GM12878 (cell line): ENCODE measurements at regions not wholly inside any gene's neighbourhood (a gene's known extent, or its start where the extent isn't known, plus 50 kb on each side); places are given as distances from the start of the nearest gene placed in this dataset.

Source experiments
- ATAC-seq: fragments of 200-7000 bp; cut with Tn5 transposase; 3 replicates; pipeline ENCODE4 v1.9.1; 2020; ENCODE audit warnings: mild to moderate bottlenecking, moderate library complexity
- BruUV-seq: library from RNA; stranded (reverse); fragments of 400-500 nt; replicated peaks from 2 replicates; lab custom pipeline; 2021; lab: Mats Ljungman, UMichigan
- CTCF ChIA-PET: fragments of 300-600 bp; sonication (Branson Sonifier 250); formaldehyde crosslinking; extraction: SDS; loops from one replicate; lab custom pipeline; 2021; ENCODE audit warnings: inconsistent platforms; lab: Yijun Ruan, JAX
- POLR2A ChIA-PET: fragments of 350-600 bp; formaldehyde crosslinking; extraction: SDS; loops from one replicate; lab custom pipeline; 2021; ENCODE audit warnings: inconsistent platforms; lab: Charles Lee
- RAD21 ChIA-PET: fragments of 300-600 bp; sonication (Branson Sonifier 250); formaldehyde crosslinking; loops from one replicate; lab custom pipeline; 2023; ENCODE audit warnings: antibody characterized with exemption; ENCODE audit not compliant: unreplicated experiment; lab: Charles Lee
- SMC1A ChIA-PET: fragments of 300-600 bp; sonication (Branson Sonifier 250); formaldehyde crosslinking; loops from one replicate; lab custom pipeline; 2023; ENCODE audit not compliant: unreplicated experiment, uncharacterized antibody; lab: Charles Lee
- DNase-seq: peaks from one replicate; pipeline ENCODE4 v3.0.0-alpha.2; 2011; ENCODE audit warnings: low read depth, low spot score
- FAIRE-seq: peaks from 3 replicates; lab custom pipeline; 2011; peaks lifted over from hg19 to GRCh38; lab: Jason Lieb, UNC
- H2AFZ ChIP-seq: 2 replicates; pipeline ENCODE4 v1.6.0; 2011; ENCODE audit warnings: low read depth, low read length, control low read depth; ENCODE audit not compliant: control insufficient read depth
- H3K27ac ChIP-seq: 2 replicates; pipeline ENCODE4 v1.5.1; 2011; ENCODE audit warnings: control low read depth; ENCODE audit not compliant: control insufficient read depth, insufficient read depth
- H3K27me3 ChIP-seq, 2 experiments: replicated peaks in 1 of 2; 2 replicates each; pipeline versions ENCODE4 v1.6.0 to v1.6.1; 2011; ENCODE audit warnings: low read length in 1 of 2; ENCODE audit not compliant: control insufficient read depth in 2 of 2, insufficient read depth in 2 of 2
- H3K36me3 ChIP-seq, 2 experiments: 2 replicates each; pipeline ENCODE4 v1.5.1; 2011; ENCODE audit warnings: low read length in 1 of 2; ENCODE audit not compliant: control insufficient read depth in 2 of 2, insufficient read depth in 2 of 2
- H3K4me1 ChIP-seq: 2 replicates; pipeline ENCODE4 v1.6.1; 2011; ENCODE audit warnings: mild to moderate bottlenecking, low read length, moderate library complexity, mixed read lengths; ENCODE audit not compliant: control insufficient read depth, insufficient read depth
- H3K4me2 ChIP-seq: 2 replicates; pipeline ENCODE4 v1.6.0; 2011; ENCODE audit warnings: control low read depth; ENCODE audit not compliant: control insufficient read depth, insufficient read depth
- H3K4me3 ChIP-seq: fragments of 200-600 bp; sonication (generic); 2 replicates; pipeline ENCODE4 v1.5.1; 2016
- H3K79me2 ChIP-seq: 2 replicates; pipeline ENCODE4 v1.6.0; 2011; ENCODE audit warnings: low read length; ENCODE audit not compliant: control insufficient read depth, insufficient read depth
- H3K9ac ChIP-seq: 2 replicates; pipeline ENCODE4 v1.8.0; 2011; ENCODE audit warnings: low read length, control low read depth, mixed read lengths; ENCODE audit not compliant: control insufficient read depth, insufficient read depth
- H3K9me3 ChIP-seq: replicated peaks from 3 replicates; pipeline ENCODE4 v1.5.1; 2011; ENCODE audit warnings: mild to moderate bottlenecking, low read length; ENCODE audit not compliant: control insufficient read depth, insufficient read depth
- H4K20me1 ChIP-seq: 2 replicates; pipeline ENCODE4 v1.6.0; 2011; ENCODE audit not compliant: control insufficient read depth, insufficient read depth
- ASH2L ChIP-seq: fragments of 300-600, 200-600 bp; sonication (generic); IDR thresholded peaks from 2 replicates; pipeline ENCODE4 v1.6.1; 2017; ENCODE audit warnings: low read depth, mild to moderate bottlenecking, borderline replicate concordance
- BCL3 ChIP-seq: IDR thresholded peaks from 2 replicates; pipeline ENCODE4 v1.6.1; 2011; ENCODE audit warnings: borderline replicate concordance, low read depth, mild to moderate bottlenecking, moderate library complexity, low read length; ENCODE audit not compliant: insufficient read depth, poor library complexity, severe bottlenecking
- CBX5 ChIP-seq: sonication (generic); IDR thresholded peaks from 2 replicates; pipeline ENCODE4 v1.6.1; 2016; ENCODE audit warnings: low read depth, moderate library complexity, mild to moderate bottlenecking, inconsistent platforms
- CHD2 ChIP-seq: IDR thresholded peaks from 2 replicates; pipeline ENCODE4 v1.6.1; 2011; ENCODE audit warnings: low read depth, low read length, improper control_type of control experiment, borderline replicate concordance
- GATAD2B ChIP-seq: fragments of 450-650 bp; conservative IDR thresholded peaks from 2 replicates; pipeline ENCODE4 v1.6.1; 2017; ENCODE audit warnings: low read depth, mild to moderate bottlenecking, moderate library complexity
- NRF1 ChIP-seq: conservative IDR thresholded peaks from 2 replicates; pipeline ENCODE4 v1.6.1; 2011; ENCODE audit warnings: mild to moderate bottlenecking, low read depth, low read length, improper control_type of control experiment
- PAX8 ChIP-seq: fragments of 450-650 bp; IDR thresholded peaks from 2 replicates; pipeline ENCODE4 v1.6.1; 2017; ENCODE audit warnings: mild to moderate bottlenecking, moderate library complexity
- RB1 ChIP-seq: fragments of 450-650 bp; formaldehyde crosslinking; IDR thresholded peaks from 2 replicates; pipeline ENCODE4 v1.6.1; 2017; ENCODE audit warnings: mild to moderate bottlenecking, borderline replicate concordance
- RFX5 ChIP-seq: IDR thresholded peaks from 2 replicates; pipeline ENCODE4 v1.6.1; 2011; ENCODE audit warnings: low read depth, low read length, improper control_type of control experiment
- SIX5 ChIP-seq: IDR thresholded peaks from 2 replicates; pipeline ENCODE4 v1.6.1; 2011; ENCODE audit warnings: mild to moderate bottlenecking, low read depth, low read length, moderate library complexity; ENCODE audit not compliant: severe bottlenecking
- SMARCA5 ChIP-seq: fragments of 450-650 bp; IDR thresholded peaks from 2 replicates; pipeline ENCODE4 v1.6.1; 2017; ENCODE audit warnings: mild to moderate bottlenecking
- TCF7 ChIP-seq: IDR thresholded peaks from 2 replicates; pipeline ENCODE4 v1.6.1; 2014; ENCODE audit warnings: antibody characterized with exemption, borderline replicate concordance
- ZNF687 ChIP-seq: fragments of 450-650 bp; IDR thresholded peaks from 2 replicates; pipeline ENCODE4 v1.6.1; 2017; ENCODE audit warnings: mild to moderate bottlenecking, moderate library complexity
- ZSCAN29 ChIP-seq: fragments of 450-650 bp; IDR thresholded peaks from 2 replicates; pipeline ENCODE4 v1.6.1; 2017; ENCODE audit warnings: mild to moderate bottlenecking, moderate library complexity
- WGBS: methylation state at CpG from one replicate; pipeline ENCODE4 v1.1.6; 2016; ENCODE audit warnings: low lambda C conversion rate; ENCODE audit not compliant: insufficient replicate concordance, insufficient coverage; ENCODE audit errors: missing lambda C conversion rate; 5-methylcytosine and 5-hydroxymethylcytosine counted together
- in situ Hi-C: fragments of 300-500 bp; cut with MboI; formaldehyde crosslinking; loops from 9 replicates; pipeline ENCODE4 v1.14.3; 2018; ENCODE audit warnings: mixed read lengths
- intact Hi-C: fragments of 100-400 bp; cut with micrococcal nuclease; formaldehyde crosslinking; loops from one replicate; pipeline ENCODE4 v1.14.2; 2022; ENCODE audit not compliant: unreplicated experiment

GRCh38 chrX:100048156-100048555 lies 361.9 kb downstream of the PCDH19 start:
- DNase-seq (no peak), ATAC-seq (no peak), FAIRE-seq (no peak)
- no peaks in the 10 kb centered on the region; the same call in 2 of the 3 replicates for H3K9me3 ChIP-seq
- ChIA-PET SMC1A (no interaction called here), POLR2A (no interaction called here), CTCF (no interaction called here), RAD21 (no interaction called here)
- no peaks in the 10 kb centered on the region for H3K79me2 ChIP-seq
- no peaks in the 10 kb centered on the region for H3K4me1 ChIP-seq
- no peaks in the 10 kb centered on the region for H4K20me1 ChIP-seq
- BruUV-seq = no TSS peak
- no peak overlapping the region for H3K9ac ChIP-seq
- intact Hi-C loops = no loop called here
- H3K27me3 ChIP-seq = no peaks in the 10 kb centered on the region
- no peak overlapping the region for H3K27ac ChIP-seq
- no peak overlapping the region for H2AFZ ChIP-seq
- no peaks in the 10 kb centered on the region for H3K36me3 ChIP-seq
- no peak overlapping the region for H3K4me2 ChIP-seq
- WGBS = 2% methylated on average over 5 of the region's 5 CpGs
- in situ Hi-C loops = no loop called here
- TF ChIP-seq SIX5 (no peak), TCF7 (no peak), ZNF687 (no peak), CHD2 (no peak), SMARCA5 (no peak), BCL3 (no peak), CBX5 (no peak), RB1 (no peak), PAX8 (no peak), GATAD2B (no peak), ZSCAN29 (no peak), NRF1 (no peak), ASH2L (no peak), RFX5 (no peak)
- H3K4me3 ChIP-seq = no peak overlapping the region
